Neural cell (in vitro differentiated cells): ENCODE measurements at regions not wholly inside any gene's neighbourhood (a gene's known extent, or its start where the extent isn't known, plus 50 kb on each side); places are given as distances from the start of the nearest gene placed in this dataset.

Source experiments
- H2AFZ ChIP-seq: fragments of 200-600, 300-800 bp; sonication (generic), shearing (Covaris generic); 2 replicates; pipeline ENCODE4 v1.6.0; 2014; ENCODE audit warnings: low read depth, mild to moderate bottlenecking, antibody characterized with exemption, low read length, moderate library complexity
- H3F3A ChIP-seq: fragments of 200-600 bp; shearing (Covaris generic); 2 replicates; pipeline ENCODE4 v1.6.1; 2016; ENCODE audit warnings: mild to moderate bottlenecking, moderate library complexity, mixed read lengths, antibody characterized with exemption, low read length; ENCODE audit not compliant: insufficient read depth, poor library complexity, severe bottlenecking
- H3K27ac ChIP-seq: fragments of 200-600, 300-800 bp; sonication (generic), shearing (Covaris generic); 2 replicates; pipeline ENCODE4 v1.5.1; 2014; ENCODE audit warnings: mild to moderate bottlenecking, low read length, moderate library complexity
- H3K27me3 ChIP-seq: fragments of 300-800, 200-600 bp; sonication (generic), shearing (Covaris generic); 2 replicates; pipeline ENCODE4 v1.6.0; 2014; ENCODE audit warnings: mild to moderate bottlenecking, low read depth, low read length, moderate library complexity; ENCODE audit not compliant: insufficient read depth
- H3K36me3 ChIP-seq: fragments of 300-800, 200-600 bp; sonication (generic), shearing (Covaris generic); 2 replicates; pipeline ENCODE4 v1.5.1; 2014; ENCODE audit warnings: mild to moderate bottlenecking, antibody characterized with exemption, low read length, moderate library complexity; ENCODE audit not compliant: insufficient read depth
- H3K4me2 ChIP-seq: fragments of 300-800, 200-600 bp; sonication (generic), shearing (Covaris generic); 2 replicates; pipeline ENCODE4 v1.6.0; 2014; ENCODE audit warnings: mild to moderate bottlenecking, low read length
- H3K4me3 ChIP-seq: fragments of 300-800, 200-600 bp; sonication (generic), shearing (Covaris generic); 2 replicates; pipeline ENCODE4 v1.5.1; 2014; ENCODE audit warnings: mild to moderate bottlenecking, low read length, moderate library complexity
- H3K79me2 ChIP-seq: fragments of 200-600 bp; shearing (Covaris generic); replicated peaks from 2 replicates; pipeline ENCODE4 v1.6.0; 2014; ENCODE audit warnings: mild to moderate bottlenecking, low read length, moderate library complexity; ENCODE audit not compliant: insufficient read depth
- H3K9ac ChIP-seq: fragments of 300-800, 200-600 bp; sonication (generic), shearing (Covaris generic); 2 replicates; pipeline ENCODE4 v1.6.1; 2016; ENCODE audit warnings: mild to moderate bottlenecking, low read length, mixed read lengths
- H3K9me2 ChIP-seq: fragments of 200-600 bp; shearing (Covaris generic); 2 replicates; pipeline ENCODE4 v1.6.1; 2016; ENCODE audit warnings: mild to moderate bottlenecking, low read length, mixed read lengths; ENCODE audit not compliant: insufficient read depth
- H3K9me3 ChIP-seq: fragments of 200-600, 300-800 bp; sonication (generic), shearing (Covaris generic); 2 replicates; pipeline ENCODE4 v1.6.1; 2016; ENCODE audit warnings: mild to moderate bottlenecking, mixed run types, low read length, moderate library complexity, mixed read lengths
- H4K20me1 ChIP-seq: fragments of 200-600 bp; shearing (Covaris generic); 2 replicates; pipeline ENCODE4 v1.6.1; 2016; ENCODE audit warnings: mild to moderate bottlenecking, mixed run types; ENCODE audit not compliant: insufficient read depth
- EP300 ChIP-seq: fragments of 450-650 bp; conservative IDR thresholded peaks from 2 replicates; pipeline ENCODE4 v1.6.1; 2014; ENCODE audit warnings: antibody characterized with exemption, mild to moderate bottlenecking, moderate library complexity; ENCODE audit not compliant: poor library complexity, severe bottlenecking
- EZH2 ChIP-seq: fragments of 200-600, 300-800 bp; shearing (Covaris generic), sonication (generic); IDR thresholded peaks from 2 replicates; pipeline ENCODE4 v1.6.1; 2014; ENCODE audit warnings: antibody characterized with exemption, low read length, borderline replicate concordance, mild to moderate bottlenecking; ENCODE audit not compliant: insufficient read depth, poor library complexity, severe bottlenecking
- POLR2AphosphoS5 ChIP-seq: IDR thresholded peaks from 2 replicates; pipeline ENCODE4 v1.6.1; 2012
- RAD21 ChIP-seq: fragments of 450-650 bp; conservative IDR thresholded peaks from 2 replicates; pipeline ENCODE4 v1.6.1; 2014; ENCODE audit warnings: antibody characterized with exemption, mild to moderate bottlenecking, moderate library complexity
- SMC3 ChIP-seq: fragments of 450-650 bp; conservative IDR thresholded peaks from 2 replicates; pipeline ENCODE4 v1.6.1; 2014; ENCODE audit warnings: antibody characterized with exemption, mild to moderate bottlenecking, moderate library complexity; ENCODE audit not compliant: poor library complexity
- TF ChIP-seq, protein P1 (sequence below): fragments of 450-650 bp; IDR thresholded peaks from 2 replicates; pipeline ENCODE4 v1.5.1; 2014; ENCODE audit warnings: antibody characterized with exemption, mild to moderate bottlenecking, moderate library complexity; ENCODE audit not compliant: poor library complexity, severe bottlenecking
- TF ChIP-seq, protein P2 (sequence below): IDR thresholded peaks from 2 replicates; pipeline ENCODE4 v1.6.1; 2012; ENCODE audit warnings: borderline replicate concordance

DNA sequence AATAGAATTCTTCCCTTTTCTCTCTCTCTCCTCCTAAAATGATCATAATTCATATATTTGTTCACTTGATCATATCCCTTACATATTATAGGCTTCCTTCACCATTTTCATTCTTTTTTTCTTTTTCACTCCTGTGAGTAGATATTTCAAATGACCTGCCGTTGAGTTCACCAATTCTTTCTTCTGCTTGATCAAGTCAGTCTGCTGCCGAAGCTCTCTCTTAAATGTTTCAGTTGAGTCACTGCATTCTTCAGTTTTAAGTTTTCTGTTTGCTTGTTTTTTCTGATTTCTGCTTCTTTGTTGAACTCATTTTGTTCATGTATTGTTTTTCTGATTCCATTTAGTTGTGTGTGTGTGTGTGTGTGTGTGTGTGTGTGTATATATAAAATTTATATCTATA lies 354.3 kb downstream of the GPAT3 start:
- Histone ChIP-seq H3K9ac (no peak overlapping the region), H3K27ac (no peak overlapping the region), H3K4me2 (no peak overlapping the region), H3K79me2 (no peaks in the 10 kb centered on the region), H3K4me3 (no peak overlapping the region), H3K27me3 (no peaks in the 10 kb centered on the region), H3K9me3 (no peaks in the 10 kb centered on the region), H3K9me2 (no peaks in the 10 kb centered on the region), H2AFZ (no peak overlapping the region), H4K20me1 (no peaks in the 10 kb centered on the region), H3K36me3 (no peaks in the 10 kb centered on the region), H3F3A (peaks cover 3% of the 10 kb centered on the region)
- TF ChIP-seq, protein P1, sequence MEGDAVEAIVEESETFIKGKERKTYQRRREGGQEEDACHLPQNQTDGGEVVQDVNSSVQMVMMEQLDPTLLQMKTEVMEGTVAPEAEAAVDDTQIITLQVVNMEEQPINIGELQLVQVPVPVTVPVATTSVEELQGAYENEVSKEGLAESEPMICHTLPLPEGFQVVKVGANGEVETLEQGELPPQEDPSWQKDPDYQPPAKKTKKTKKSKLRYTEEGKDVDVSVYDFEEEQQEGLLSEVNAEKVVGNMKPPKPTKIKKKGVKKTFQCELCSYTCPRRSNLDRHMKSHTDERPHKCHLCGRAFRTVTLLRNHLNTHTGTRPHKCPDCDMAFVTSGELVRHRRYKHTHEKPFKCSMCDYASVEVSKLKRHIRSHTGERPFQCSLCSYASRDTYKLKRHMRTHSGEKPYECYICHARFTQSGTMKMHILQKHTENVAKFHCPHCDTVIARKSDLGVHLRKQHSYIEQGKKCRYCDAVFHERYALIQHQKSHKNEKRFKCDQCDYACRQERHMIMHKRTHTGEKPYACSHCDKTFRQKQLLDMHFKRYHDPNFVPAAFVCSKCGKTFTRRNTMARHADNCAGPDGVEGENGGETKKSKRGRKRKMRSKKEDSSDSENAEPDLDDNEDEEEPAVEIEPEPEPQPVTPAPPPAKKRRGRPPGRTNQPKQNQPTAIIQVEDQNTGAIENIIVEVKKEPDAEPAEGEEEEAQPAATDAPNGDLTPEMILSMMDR = no peak
- TF ChIP-seq EZH2 (no peak), EP300 (no peak)

DNA sequence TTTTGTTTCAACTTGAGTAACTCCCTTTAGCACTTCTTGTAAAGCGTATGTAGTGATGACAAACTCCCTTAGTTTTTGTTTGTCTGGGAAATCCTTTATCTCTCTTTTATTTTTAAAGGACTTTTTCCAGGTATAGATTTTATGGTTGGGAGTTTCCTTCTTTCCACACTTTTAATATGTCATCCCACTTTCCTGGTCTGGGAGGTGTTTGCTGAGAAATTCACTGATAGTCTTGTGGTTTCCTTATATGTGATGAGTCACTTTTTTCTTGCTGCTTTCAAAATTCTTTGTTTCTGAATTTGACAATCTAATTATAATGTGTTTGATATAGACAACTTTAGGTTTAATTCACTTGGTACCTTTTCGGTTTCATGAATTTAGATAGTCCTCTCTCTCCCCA lies 353.9 kb downstream of the GPAT3 start:
- Histone ChIP-seq H3K4me3 (no peak overlapping the region), H2AFZ (no peak overlapping the region), H3K27me3 (no peaks in the 10 kb centered on the region), H3K9me3 (no peaks in the 10 kb centered on the region), H3K79me2 (no peaks in the 10 kb centered on the region), H3K9ac (no peak overlapping the region), H3K36me3 (no peaks in the 10 kb centered on the region), H3K27ac (no peak overlapping the region), H3F3A (peaks cover 3% of the 10 kb centered on the region), H3K9me2 (no peaks in the 10 kb centered on the region), H4K20me1 (no peaks in the 10 kb centered on the region), H3K4me2 (no peak overlapping the region)
- no peak for TF ChIP-seq EP300
- TF ChIP-seq, protein P1 = no peak
- TF ChIP-seq EZH2 = no peak
- TF ChIP-seq POLR2AphosphoS5 = no peak

DNA sequence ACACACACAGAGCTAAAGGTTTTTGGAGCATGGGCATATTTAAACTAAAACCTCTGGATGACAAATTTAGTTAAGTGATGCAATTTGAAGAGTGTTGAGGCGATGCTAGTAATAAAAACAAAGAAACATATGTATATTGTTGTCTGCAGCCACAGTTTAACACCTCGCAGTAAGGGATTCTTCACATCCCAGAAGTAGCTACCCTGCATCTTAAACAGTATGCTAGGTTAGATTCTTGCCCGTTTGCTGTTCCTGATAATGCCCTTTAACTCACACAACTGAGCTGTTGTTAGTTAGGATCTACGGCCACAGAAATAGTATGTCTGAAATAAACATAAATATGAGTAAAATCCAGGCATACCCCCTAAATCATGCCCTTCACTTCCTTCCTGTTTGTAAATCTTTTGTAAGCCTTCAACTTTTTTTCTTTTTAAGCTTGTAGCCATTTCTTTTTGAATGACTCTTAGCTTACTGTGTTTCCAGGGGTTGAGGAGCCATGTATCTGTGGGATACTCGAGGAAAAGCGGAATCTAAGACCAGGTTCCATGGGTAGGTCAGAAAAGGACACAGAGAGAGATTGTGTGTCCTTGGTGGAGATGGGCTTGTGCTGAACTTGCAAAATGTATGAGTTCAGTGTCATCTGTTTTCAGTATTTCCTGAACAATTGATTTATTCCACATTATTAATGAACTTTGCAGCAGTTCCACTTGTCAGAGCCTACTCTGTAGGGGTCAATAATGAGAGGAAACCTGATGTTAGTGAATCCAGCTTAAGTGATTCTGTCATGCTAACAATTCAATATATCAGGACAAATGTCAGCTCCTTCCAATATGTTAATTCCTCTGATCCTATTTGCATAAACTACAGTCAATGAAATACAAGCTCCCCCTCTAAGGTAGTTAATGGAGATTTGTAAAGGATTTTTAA lies 349.6 kb downstream of the GPAT3 start:
- H3K4me3 ChIP-seq = no peak overlapping the region
- no peak overlapping the region for H3K27ac ChIP-seq
- H3K9me3 ChIP-seq = no peaks in the 10 kb centered on the region
- H3K4me2 ChIP-seq = no peak overlapping the region
- no peaks in the 10 kb centered on the region for H3K36me3 ChIP-seq
- H2AFZ ChIP-seq = no peak overlapping the region
- peaks cover 3% of the 10 kb centered on the region for H3F3A ChIP-seq
- H4K20me1 ChIP-seq = no peaks in the 10 kb centered on the region
- no peaks in the 10 kb centered on the region for H3K9me2 ChIP-seq
- no peaks in the 10 kb centered on the region for H3K27me3 ChIP-seq
- no peaks in the 10 kb centered on the region for H3K79me2 ChIP-seq
- H3K9ac ChIP-seq = no peak overlapping the region
- TF ChIP-seq SMC3 (no peak), RAD21 (no peak)
- TF ChIP-seq, protein P2, sequence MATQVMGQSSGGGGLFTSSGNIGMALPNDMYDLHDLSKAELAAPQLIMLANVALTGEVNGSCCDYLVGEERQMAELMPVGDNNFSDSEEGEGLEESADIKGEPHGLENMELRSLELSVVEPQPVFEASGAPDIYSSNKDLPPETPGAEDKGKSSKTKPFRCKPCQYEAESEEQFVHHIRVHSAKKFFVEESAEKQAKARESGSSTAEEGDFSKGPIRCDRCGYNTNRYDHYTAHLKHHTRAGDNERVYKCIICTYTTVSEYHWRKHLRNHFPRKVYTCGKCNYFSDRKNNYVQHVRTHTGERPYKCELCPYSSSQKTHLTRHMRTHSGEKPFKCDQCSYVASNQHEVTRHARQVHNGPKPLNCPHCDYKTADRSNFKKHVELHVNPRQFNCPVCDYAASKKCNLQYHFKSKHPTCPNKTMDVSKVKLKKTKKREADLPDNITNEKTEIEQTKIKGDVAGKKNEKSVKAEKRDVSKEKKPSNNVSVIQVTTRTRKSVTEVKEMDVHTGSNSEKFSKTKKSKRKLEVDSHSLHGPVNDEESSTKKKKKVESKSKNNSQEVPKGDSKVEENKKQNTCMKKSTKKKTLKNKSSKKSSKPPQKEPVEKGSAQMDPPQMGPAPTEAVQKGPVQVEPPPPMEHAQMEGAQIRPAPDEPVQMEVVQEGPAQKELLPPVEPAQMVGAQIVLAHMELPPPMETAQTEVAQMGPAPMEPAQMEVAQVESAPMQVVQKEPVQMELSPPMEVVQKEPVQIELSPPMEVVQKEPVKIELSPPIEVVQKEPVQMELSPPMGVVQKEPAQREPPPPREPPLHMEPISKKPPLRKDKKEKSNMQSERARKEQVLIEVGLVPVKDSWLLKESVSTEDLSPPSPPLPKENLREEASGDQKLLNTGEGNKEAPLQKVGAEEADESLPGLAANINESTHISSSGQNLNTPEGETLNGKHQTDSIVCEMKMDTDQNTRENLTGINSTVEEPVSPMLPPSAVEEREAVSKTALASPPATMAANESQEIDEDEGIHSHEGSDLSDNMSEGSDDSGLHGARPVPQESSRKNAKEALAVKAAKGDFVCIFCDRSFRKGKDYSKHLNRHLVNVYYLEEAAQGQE = no peak
- TF ChIP-seq, protein P1 = no peak
